Ovary (tissue), 3 donors: ENCODE measurements at regions not wholly inside any gene's neighbourhood (a gene's known extent, or its start where the extent isn't known, plus 50 kb on each side); places are given as distances from the start of the nearest gene placed in this dataset.

Experiments
- CTCF ChIP-seq, 3 donors: fragments of 450-650 bp in 2 of 3; fragments of 200-600 bp in 1 of 3; IDR thresholded peaks; one replicate each; pipeline versions ENCODE4 v1.5.1 to v1.8.0; 2016 to 2022; ENCODE audit warnings: antibody characterized with exemption in 3 of 3, mild to moderate bottlenecking in 1 of 3
- POLR2A ChIP-seq: fragments of 450-650 bp; IDR thresholded peaks from one replicate; pipeline ENCODE4 v1.6.1; 2017; ENCODE audit warnings: antibody characterized with exemption, mild to moderate bottlenecking, moderate library complexity
- donor health status: DM: no; HTN: no; CAD: no.

GRCh38 chr6:154621686-154622085, 111.2 kb upstream of the CNKSR3 start:
- TF ChIP-seq POLR2A (no peak), CTCF (IDR thresholded peaks at IDR 0.05) (no peak)
